Kidney epithelial cell (primary cell): ENCODE measurements at regions not wholly inside any gene's neighbourhood (a gene's known extent, or its start where the extent isn't known, plus 50 kb on each side); places are given as distances from the start of the nearest gene placed in this dataset.
A peak's percentile ranks its signal among the peaks of the same experiment; 100 is the strongest.

ENCODE experiments used
- DNase-seq: peaks from one replicate; pipeline ENCODE4 v3.0.0-alpha.2; 2010; ENCODE audit warnings: low read depth
- H3K27me3 ChIP-seq: 2 replicates; pipeline ENCODE4 v1.6.0; 2011; ENCODE audit warnings: low read length; ENCODE audit not compliant: control insufficient read depth, insufficient read depth
- H3K36me3 ChIP-seq: 2 replicates; pipeline ENCODE4 v1.5.1; 2011; ENCODE audit warnings: low read length; ENCODE audit not compliant: control insufficient read depth, insufficient read depth
- H3K4me3 ChIP-seq: 2 replicates; pipeline ENCODE4 v1.5.1; 2011; ENCODE audit warnings: low read depth, mild to moderate bottlenecking, control low read depth, low read length
- TF ChIP-seq, protein P1 (sequence below): IDR thresholded peaks from 2 replicates; pipeline ENCODE4 v1.5.1; 2011; ENCODE audit warnings: mild to moderate bottlenecking, moderate library complexity, low read length, control low read depth, inconsistent platforms; ENCODE audit not compliant: insufficient read depth, poor library complexity, severe bottlenecking

DNA sequence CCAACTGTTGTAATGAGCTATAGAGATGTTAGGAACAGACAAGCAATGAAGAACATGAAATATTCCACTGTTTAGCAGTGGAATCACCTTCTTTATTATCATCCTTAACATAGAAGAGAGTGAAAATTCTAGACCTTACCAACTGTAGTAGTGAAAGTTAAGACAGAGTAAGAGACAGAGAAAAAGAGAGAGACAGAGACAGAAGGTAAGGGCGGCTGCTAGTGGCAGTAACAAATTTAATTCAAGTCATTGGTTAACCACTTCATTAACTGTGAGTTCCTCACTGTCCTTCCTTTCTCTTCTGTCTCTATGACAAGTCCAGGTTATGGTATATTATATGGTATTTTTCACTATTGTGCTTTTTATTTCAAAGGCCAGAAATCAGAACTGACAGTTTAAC is 355.7 kb upstream of the ESRRG start:
- H3K27me3 ChIP-seq = no peaks in the 10 kb centered on the region
- H3K4me3 ChIP-seq = no peak overlapping the region
- no peak for DNase-seq
- no peaks in the 10 kb centered on the region for H3K36me3 ChIP-seq
- TF ChIP-seq, protein P1, sequence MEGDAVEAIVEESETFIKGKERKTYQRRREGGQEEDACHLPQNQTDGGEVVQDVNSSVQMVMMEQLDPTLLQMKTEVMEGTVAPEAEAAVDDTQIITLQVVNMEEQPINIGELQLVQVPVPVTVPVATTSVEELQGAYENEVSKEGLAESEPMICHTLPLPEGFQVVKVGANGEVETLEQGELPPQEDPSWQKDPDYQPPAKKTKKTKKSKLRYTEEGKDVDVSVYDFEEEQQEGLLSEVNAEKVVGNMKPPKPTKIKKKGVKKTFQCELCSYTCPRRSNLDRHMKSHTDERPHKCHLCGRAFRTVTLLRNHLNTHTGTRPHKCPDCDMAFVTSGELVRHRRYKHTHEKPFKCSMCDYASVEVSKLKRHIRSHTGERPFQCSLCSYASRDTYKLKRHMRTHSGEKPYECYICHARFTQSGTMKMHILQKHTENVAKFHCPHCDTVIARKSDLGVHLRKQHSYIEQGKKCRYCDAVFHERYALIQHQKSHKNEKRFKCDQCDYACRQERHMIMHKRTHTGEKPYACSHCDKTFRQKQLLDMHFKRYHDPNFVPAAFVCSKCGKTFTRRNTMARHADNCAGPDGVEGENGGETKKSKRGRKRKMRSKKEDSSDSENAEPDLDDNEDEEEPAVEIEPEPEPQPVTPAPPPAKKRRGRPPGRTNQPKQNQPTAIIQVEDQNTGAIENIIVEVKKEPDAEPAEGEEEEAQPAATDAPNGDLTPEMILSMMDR = no peak

DNA sequence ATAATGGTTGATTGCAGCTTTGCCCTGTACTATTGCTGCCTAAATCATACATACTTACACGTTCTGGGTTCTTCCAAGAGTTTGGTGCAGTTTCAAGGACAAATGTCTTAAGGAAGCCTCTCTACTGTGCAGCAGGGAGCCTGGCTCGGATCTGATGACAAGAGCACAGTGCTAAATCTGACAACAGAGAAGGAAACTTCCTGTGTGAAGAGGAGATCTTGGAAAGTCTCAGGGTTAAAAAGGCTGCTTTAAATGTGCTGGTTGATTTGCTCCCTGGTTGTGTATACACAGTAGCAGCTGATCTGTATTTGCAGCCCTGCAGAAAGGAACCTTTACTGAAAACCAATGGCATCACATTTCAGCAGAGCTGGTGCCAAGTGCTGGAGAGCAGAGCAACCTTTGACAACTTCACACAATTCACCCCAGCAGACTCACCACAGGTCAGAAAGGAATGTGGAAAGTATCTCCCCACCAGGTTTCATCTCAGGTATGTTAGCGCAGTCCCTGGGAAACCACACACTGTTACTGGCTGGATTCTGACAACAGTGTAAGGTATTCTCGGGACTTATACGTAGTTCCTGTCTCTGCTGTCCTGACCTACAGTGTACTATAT is 355.0 kb upstream of the ESRRG start:
- H3K4me3 ChIP-seq = no peak overlapping the region
- DNase-seq = peak; percentile 60

DNA sequence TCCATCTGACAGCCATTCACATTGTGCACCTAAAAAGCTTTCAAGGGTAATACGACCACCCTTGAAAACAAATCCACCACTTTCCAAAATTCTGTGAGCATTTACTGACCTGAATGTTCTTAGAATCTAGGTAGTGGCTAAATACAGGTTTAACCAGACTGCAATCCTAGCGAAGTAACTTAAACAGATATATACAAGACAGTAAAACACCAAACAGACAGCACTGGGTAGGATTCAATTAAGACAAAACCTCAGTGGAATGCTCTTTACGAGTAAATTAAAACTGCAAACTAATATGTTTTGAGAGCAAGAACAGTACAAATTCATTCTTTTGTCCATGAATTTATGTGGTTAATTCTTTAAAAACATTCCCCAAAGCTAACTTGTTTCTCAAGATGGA is 354.2 kb upstream of the ESRRG start:
- DNase-seq = no peak
- Histone ChIP-seq H3K27me3 (no peaks in the 10 kb centered on the region), H3K4me3 (no peak overlapping the region), H3K36me3 (no peaks in the 10 kb centered on the region)
- TF ChIP-seq, protein P1 = no peak

More for the DNA sequence above, 355.0 kb upstream of the ESRRG start:
- TF ChIP-seq, protein P1 = no peak
- no peaks in the 10 kb centered on the region for H3K36me3 ChIP-seq
- H3K27me3 ChIP-seq = no peaks in the 10 kb centered on the region

DNA sequence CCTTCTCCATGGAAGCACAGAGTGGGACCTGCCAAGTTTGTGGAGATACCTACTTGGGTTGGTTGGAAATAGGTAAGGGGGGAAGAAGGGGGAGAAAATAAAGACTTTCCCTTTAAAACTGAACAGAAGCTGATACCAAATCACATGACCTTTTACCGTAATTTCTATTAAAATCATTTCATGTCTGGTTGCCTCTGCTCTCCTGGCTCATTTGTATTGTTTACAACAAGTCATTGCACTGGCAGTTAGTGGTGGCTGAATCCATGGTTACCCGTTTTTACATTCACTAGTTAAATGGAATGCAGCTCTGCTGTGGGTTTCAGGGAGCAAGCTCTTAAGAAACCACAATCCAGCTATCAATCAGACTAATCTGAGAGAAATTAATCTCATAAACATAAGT is 353.7 kb upstream of the ESRRG start:
- TF ChIP-seq, protein P1 = no peak
- no peak overlapping the region for H3K4me3 ChIP-seq
- no peaks in the 10 kb centered on the region for H3K36me3 ChIP-seq
- no peaks in the 10 kb centered on the region for H3K27me3 ChIP-seq
- peak; percentile 67 for DNase-seq

DNA sequence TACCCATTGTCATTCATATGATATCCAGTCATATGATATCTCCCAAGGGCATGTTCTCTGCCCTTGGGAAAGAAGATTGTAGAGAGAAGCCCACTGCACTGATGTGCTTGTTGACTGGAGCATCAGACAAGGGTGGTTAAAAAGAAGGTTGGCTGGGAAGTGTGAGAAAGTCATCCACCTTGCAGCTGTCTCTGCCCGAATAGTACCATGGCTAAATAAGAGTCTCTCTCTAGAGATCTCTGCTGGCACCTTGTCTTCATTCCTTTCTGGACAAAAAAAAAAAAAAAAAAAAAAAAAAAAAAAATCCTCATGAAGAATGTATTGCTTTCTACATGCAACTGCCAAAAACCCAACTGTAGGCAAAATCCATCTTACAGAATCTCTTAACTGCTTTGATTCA is 349.7 kb upstream of the ESRRG start:
- H3K4me3 ChIP-seq = no peak overlapping the region
- no peaks in the 10 kb centered on the region for H3K27me3 ChIP-seq
- DNase-seq = no peak
- TF ChIP-seq, protein P1 = no peak
- no peaks in the 10 kb centered on the region for H3K36me3 ChIP-seq

DNA sequence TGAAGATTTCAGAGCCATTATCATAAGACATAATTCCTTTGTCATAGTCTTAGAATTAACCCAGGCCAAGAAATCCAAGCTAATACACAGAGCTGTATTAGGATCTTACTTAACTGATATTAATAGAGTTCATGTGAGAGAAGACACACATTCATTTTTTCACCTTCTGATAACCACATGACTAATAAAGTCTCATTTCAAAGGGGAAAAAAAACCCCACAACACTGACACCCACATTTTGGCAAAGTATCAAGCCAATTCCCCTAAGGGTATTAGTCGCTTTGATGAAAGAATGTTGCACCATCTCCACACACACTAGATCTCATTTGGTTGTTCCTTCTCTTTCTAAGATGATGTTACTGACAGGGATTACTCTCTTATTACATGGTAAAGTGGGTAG is 344.4 kb upstream of the ESRRG start:
- no peaks in the 10 kb centered on the region for H3K27me3 ChIP-seq
- TF ChIP-seq, protein P1 = no peak
- H3K4me3 ChIP-seq = no peak overlapping the region
- no peaks in the 10 kb centered on the region for H3K36me3 ChIP-seq
- no peak for DNase-seq
